HG03025 (cell line): ENCODE measurements at regions not wholly inside any gene's neighbourhood (a gene's known extent, or its start where the extent isn't known, plus 50 kb on each side); places are given as distances from the start of the nearest gene placed in this dataset.
"Not testable (repeated sequence)": the region's sequence is repeated elsewhere in the genome, so short reads cannot be mapped to it uniquely, and the experiment has no call there.

Experiments used
- ATAC-seq: cut with Tn5 transposase; IDR thresholded peaks from one replicate; pipeline ENCODE4 v1.9.1; 2021; ENCODE audit warnings: mild to moderate bottlenecking, moderate library complexity; ENCODE audit not compliant: unreplicated experiment, low FRiP score

DNA sequence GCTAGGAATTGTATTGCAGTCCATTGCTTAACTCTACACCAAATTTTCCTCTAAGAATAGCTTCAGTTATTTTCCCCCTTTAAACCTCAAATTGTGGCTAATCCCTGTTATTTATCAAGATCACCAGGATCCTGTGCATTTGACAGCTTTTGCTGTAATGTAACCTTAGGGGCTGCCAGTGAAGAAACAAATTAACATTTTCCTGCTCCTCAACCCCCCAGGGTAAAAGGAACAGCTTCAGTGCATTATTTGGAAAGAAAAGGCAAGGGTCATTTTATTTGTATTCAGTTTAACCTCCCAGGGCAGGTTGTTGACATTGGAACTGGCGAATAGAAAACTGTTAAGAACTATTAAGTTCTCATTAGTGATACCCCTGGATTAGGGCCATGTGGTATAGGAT lies 57.0 kb downstream of the PCDH20 start:
- ATAC-seq = no peak

DNA sequence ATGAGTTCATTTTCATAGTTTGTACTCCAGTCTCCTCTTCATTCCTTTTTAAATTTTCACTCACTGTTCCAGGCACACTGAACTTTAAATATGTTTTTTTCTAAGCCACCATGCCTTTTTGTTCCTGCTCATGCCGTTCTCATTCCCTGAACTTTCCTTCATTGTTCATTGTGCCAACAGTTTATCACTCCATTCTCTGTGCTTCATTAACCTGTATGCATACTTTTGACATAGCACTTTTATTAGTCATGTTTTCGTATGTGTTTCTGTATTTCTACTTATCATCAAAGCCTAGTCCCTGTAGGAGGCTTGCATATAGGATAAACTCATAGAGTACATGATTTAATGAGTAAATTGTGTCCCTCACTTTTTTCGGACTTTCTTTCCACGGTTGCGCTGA lies 65.3 kb downstream of the PCDH20 start:
- ATAC-seq = no peak

DNA sequence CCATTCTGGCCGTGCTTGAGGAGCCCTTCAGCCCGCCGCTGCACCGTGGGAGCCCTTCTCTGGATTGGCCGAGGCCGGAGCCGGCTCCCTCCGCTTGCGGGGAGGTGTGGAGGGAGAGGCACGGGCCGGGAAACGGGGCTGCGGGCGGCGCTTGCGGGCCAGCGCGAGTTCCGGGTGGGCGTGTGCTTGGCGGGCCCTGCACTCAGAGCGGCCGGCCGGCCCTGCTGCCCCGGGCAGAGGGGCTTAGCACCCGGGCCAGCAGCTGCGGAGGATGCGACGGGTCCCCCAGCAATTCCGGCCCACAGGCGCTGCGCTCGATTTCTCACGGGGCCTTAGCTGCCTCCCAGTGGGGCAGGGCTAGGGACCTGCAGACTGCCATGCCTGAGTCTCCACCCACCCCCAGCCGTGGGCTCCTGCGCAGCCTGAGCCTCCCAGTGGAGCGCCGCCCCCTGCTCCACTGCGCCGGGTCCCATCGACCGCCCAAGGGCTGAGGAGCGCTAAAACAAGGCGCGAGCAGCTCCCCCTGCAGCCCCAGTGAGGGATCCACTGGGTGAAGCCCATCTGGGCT lies 76.5 kb downstream of the PCDH20 start:
- no peak for ATAC-seq

DNA sequence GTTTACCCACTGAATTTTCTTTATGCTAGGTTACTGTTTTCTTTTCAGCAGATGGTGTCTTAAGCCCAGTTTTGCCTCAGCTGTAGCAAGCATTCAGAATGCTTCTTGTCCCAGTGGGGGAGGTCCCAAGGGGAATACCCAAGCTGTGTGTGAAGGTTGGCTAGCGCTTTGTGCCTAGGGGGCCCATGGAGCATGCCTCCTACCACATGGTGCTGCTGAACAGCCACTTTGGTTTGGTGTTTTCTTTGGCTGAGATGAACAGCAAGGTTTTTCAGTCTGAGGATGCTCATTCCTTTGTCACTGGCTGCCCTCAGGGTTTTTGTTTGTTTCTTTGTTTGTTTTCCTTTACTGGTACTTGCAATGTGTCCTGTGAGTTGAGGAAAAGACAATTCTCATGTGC lies 99.0 kb downstream of the PCDH20 start:
- no peak for ATAC-seq

DNA sequence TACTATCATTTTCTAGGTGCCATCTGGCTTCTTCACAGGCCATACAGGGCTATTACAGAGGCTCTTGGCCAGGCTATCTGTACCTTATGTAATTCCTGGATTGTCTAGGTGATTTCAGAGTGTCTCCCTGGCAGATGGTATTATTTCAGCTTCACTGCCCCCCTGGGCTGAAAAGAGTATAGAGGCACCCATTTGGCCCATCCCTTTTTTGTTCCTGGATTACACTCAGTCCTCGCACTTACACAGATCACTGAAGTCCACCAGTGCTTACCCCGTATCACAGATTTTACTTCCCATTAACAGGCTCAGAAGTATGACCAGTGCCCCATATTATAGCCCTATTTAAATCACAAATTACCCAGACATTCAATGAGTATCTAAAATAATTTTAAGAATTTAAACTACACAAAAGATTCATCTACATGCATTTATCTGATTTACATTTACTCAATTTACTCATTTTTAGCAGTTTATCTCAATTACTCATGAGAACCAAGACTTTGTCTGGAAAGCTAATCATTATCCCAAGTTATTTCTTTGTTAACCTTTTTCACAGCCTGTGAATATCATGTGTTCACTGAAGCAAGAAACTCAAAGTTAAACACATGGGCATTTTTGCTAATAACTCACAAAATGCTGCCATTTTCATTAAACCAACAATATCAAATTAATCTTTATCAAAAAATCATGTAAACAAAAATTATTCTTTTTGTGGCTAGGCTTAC lies 121.0 kb downstream of the PCDH20 start:
- no peak for ATAC-seq

DNA sequence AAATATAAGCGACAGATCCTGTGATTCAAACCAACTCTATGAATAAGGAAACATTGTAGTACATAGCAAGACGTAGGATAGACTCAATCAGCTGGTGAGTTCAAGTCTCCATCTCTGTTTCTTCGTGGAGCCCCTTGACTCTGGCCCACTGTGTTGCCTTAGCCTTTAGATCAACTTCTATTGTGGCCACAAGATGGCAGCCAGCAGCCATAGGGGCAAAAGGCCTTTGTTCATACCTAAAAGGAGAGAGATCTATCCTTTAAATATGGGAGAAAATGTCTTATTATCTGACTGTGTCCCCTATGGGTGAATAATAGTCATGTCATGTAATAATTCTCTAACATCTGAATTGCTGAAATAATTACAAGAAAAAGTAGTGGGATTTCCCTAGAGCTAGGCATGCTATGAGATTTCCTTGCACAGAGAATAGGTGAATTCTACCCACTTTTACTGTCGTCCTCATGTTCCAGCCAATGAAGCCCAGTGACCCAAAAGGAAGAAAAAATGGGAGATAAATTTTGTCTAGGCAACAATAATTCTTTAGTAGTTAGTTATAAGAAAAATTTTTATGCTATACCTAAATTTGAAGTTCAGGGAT lies 129.4 kb downstream of the PCDH20 start:
- ATAC-seq = no peak

DNA sequence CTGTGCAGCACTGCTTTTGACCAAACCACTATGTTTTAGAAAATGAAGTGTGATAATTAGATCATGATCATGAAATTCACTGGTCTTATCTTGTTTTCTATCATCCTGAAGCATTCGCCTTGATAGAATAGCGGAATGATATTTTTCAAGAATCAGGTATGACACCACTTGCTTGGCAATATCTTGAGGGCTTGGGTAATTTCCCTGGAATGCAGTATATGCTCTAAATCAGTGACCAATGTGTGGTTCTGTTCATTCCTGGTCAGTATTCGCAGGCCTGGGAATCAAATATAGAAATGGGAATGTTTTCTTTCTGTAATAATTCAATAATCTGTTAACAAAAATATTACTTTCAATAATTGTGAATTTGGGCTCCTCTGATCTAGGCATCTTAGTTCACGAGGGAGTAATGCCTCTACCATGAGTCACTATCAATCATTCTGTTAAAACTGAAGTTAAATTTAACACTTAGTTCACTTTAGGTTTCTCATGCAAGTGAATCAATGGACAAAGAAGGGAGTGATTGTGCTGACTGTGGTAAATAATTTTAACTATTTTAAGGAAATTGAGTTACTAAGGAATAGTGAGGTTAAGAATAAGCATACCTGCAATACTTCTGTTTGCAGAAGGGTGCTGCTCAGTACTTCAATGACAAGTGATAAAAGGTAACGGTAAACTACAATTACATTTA lies 137.9 kb downstream of the PCDH20 start:
- ATAC-seq = no peak

DNA sequence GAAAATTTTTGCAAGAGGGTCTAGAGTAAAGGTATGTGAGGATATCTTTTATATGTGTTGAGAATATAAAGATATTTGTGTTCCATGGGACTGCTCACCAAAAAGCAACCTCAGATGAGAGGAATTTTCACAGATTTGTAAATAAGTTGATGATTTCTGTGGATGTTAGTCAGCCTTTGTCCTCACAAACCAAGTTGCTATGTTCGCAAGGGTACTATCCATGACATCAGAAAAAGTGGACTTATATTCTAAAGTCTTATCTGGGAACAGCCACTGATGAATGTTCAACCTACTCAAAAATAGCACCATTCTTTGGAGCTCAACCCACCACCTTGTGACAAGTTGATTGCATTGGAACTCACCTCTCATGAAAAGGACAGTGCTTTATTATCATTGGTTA lies 138.6 kb downstream of the PCDH20 start:
- no peak for ATAC-seq

DNA sequence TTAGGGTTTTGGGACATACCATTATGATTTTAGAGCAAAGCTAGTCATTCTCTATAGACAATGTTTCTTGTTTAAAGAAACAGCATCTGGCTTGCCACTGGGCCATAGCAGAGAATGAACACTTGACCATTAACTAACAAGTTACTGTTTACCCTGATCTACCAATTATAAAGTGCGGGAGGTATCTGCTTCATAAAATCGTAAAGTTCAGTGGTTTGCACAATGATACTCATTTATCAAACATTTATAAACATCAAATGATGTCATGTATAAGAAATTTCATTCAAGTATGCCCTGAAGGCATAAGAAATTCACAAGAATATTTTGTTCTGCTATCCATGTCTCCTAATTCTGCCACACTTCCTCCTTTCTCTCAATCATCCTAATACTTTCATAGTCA lies 139.2 kb downstream of the PCDH20 start:
- no peak for ATAC-seq

DNA sequence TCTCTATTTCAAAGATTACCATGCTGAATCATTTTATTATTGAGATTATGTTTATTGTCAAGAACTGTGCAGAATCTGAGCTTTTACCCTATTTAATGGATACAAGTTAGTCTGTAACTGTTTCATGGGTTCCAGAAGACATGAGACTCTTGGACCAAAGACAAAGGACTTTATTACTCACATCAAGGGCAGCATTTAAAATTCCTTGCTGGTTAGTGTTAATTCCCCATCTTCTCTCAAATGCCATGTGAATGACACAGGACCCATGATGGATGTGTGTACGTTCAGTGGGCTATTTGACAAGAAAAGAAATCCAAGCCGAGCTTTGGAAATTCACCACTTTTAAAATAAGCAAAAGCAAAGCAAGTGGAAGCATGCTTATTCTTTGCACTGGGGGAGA lies 139.9 kb downstream of the PCDH20 start:
- no peak for ATAC-seq

DNA sequence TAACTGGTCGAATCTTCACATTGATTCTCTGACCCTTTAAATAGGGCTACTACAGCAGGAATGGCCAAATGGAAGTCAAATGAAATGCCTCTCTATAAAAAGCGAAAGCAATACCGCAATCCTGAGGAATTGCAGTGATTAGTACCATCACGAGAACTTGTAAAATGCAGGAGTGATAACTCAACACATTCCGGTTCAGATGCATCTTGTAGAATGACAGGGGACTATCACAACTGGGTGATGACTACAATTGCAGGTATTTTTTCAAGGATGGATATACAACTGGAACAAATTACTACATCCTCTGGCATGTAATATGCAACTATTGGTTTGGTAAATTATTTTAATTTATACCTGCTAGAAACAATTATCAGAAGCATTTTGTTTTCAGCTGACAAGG lies 140.4 kb downstream of the PCDH20 start:
- no peak for ATAC-seq

DNA sequence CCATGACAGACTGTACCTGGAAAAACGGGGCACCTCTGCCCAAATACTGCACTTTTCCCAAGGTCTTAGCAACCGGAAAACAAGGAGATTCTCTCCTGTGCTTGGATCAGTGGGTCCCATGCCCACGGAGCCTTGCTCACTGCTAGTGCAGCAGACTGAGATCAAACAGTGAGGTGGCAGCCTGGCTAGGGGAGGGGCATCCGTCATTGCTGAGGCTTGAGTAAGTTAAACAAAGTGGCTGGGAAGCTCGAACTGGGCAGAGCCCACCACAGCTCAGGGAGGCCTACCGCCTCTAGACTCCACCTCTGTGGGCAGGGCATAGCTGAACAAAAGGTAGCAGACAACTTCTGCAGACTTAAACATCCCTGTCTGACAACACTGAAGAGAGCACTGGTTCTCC lies 148.8 kb downstream of the PCDH20 start:
- not testable (repeated sequence) for ATAC-seq

DNA sequence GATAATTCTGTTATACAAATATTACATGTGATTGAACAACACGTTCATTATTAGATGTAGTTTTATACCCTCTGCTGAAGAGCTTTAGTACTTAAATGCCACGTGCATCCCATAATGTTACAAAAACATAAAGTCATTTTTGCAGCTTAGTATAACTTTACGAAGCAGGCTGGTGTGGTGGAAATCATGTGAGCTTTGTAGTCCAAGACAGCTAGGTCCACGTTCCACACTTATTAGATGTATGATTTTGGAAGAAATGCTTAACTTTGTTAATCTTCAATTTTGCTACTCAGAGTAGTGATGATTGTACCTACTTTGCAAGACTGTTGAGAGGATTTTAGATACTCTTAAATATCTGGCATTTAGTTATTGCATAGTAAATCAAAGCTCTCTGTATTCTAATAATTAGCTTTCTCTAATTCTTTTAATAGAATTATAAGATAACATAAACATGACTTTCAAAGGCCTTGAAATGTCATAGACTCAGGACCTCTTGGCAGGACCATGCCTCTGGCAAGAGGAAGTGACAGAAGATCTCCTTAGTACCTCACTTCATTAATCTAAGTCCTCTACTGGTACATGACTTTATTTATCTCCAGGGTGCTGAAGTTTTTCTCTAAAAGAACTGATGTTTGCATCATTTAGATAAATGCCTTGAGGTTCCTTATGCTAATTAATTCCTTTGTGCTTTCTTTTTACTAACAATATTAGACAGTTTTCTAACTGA lies 153.7 kb downstream of the PCDH20 start:
- ATAC-seq = no peak

DNA sequence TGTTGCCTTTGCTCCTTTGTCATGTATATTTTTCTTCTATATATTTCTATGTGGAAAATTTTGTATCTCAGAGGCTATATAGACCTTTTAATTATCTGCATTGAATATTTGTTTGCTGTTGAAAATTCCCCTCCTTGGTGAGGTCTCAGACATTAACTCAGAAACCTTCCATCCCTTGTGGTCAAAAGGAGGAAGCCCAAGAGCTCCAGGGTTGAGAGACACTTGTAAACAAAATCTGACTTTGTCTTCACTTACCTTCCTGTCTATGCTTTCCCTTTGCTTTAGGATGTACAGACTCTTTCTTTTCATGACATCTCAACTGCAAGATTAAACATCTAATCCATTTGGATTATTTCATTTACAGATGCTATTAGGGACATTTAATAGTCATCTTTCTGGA lies 157.5 kb downstream of the PCDH20 start:
- no peak for ATAC-seq

DNA sequence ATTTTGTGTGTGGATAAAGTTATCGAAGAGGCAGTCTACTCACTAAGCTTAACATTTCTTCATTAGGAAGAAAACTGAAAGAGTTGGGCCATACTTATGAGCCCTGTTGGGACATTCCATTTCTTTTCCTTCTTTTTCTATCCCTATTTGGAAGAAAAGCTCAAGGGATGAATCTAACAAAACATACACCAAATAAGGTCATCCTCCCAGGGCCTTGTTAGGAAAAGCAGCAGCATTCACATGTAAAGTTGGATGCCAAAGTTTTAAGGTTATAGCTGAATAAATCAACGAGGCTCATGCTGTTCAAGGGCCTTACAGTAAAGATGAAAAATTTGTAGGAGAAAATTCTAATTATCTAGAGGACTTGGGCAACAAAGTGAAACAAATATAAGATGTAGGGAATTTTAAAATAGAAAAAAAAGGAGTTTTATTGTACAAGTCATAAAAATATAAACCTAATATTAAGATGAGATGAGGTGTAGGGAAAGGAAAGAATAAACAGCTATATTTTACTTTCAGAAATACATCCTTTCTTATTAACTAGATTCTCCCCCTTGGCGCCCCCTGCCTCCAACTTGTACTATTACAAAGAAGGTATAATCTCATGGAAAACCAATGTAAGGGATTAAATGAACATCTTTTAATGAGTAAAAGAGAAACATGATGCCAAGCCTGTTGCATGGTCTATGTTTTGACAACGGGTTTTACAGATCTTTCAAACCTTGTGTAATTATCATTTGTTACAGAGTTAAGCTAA lies 160.4 kb downstream of the PCDH20 start:
- ATAC-seq = no peak

DNA sequence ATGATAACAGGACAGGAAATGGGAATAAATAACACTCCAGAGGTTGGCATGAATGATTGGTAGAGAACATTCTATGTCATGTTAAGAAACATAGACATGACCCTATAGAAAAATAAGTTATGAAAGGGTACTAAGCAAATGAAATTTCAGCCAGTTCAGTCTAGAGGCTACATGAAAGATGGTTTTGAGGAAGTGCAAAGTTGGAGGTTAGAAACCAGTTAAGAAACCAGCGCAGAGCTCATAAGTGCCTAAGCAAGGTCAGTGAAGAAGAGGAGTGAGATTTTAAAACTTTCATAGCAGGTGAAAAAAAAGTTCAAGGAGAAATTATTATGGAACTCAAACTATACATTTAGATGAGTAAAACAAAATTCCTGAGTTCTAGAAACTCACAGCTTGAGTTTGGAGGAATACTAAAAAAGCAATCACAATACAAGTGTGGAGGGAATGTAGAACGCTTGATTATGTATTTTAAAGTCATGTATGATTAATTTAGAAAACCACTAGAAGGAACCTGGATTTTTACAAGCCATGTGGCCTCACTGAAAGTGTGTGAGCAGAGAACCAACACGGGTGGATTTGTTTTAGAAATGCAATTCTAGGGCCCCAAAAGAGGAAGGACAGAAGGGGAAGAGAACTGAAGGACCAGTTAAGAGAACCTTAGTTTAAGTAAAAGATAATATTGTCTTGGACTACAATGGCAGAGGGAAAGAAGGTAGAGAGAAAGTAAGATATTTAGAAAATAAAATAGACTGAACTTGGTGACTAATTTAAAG lies 162.4 kb downstream of the PCDH20 start:
- ATAC-seq = peak; percentile 97

DNA sequence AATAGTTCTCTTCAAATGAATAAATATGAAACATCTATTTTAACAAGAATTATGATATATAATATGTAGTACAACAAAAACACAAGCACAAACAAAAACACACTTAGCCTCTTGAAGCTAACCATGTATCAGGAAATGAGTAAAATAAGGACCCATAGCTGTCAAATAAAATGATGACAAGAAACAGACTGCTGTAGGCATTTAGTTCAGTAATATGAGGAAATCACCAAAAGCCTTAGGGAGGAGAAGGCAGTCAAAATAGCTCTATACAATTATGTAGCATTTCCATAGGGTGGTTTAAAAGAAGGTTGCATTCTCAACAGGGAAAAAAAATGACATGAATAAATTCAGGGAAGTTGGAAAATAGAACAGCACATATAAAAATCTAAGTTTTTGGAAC lies 163.4 kb downstream of the PCDH20 start:
- no peak for ATAC-seq

DNA sequence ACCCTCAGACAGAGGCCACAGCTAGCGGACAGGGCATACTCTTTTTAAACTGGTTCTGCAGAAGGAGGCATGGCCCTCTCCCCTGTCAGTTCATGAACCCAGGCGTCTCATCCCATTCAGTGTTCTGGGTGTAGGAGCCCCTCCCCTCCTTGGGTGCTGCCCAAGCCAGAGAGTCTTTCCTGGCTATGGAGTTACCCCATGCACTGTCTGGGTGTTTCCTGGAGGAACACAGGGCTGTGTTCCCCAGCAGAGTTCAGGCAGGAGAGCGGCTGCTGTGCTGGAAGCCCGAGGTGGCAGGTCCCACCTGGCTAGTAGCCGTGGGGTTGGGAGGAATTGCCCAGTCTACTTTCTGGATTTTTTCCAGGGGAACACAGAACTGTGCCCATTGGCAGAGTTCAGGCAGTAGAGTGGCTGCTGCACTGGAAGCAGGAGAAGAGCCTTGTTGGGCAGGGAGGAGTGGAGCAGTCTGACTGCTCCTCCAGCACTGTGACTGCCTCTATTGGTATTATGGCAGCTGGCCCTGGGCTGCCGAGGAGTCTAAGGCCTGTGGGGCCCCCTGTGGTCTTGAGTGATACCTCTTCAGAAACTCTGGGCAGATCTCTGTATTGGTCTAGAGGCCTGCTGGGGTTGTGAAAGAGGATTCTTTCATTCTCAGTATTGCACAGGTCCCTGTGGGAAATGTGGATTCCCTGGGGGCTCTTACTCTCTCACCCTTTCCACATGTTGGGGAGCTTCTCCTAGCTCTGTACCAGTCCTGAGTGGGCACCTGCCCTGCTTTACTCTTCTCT lies 168.3 kb downstream of the PCDH20 start:
- ATAC-seq = peak; percentile 99

DNA sequence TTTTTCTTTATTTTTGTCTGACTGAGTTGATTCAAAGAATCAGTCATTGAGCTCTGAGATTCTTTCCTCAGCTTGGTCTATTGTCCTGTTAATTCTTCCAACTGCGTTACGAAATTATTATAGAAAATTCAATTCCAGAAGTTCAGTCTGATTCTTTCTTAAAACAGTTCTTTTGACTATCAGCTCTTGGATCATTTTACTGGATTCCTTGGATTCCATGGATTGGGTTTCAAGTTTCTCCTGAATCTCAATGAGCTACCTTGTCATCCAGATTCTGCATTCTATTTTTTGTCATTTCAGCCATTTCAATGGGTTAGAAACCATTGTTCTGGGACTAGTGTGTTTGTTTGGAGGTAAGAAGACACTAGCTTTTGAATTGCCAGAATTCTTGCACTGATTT lies 169.3 kb downstream of the PCDH20 start:
- ATAC-seq = no peak
